PC-9 (cell line): ENCODE measurements at regions not wholly inside any gene's neighbourhood (a gene's known extent, or its start where the extent isn't known, plus 50 kb on each side); places are given as distances from the start of the nearest gene placed in this dataset.
A peak's percentile ranks its signal among the peaks of the same experiment; 100 is the strongest.
"Not testable (repeated sequence)": the region's sequence is repeated elsewhere in the genome, so short reads cannot be mapped to it uniquely, and the experiment has no call there.

Experiments used
- BruUV-seq: library from RNA; stranded (reverse); fragments of 400-500 nt; replicated peaks from 2 replicates; lab custom pipeline; 2021; lab: Mats Ljungman, UMichigan
- CTCF ChIA-PET: fragments of 300-600 bp; sonication (Branson Sonifier 250); formaldehyde crosslinking; loops from one replicate; lab custom pipeline; 2022; ENCODE audit warnings: antibody characterized with exemption; lab: Charles Lee
- POLR2A ChIA-PET: fragments of 300-600 bp; sonication (Branson Sonifier 250); formaldehyde crosslinking; loops from one replicate; lab custom pipeline; 2022; ENCODE audit warnings: antibody characterized with exemption; ENCODE audit not compliant: unreplicated experiment; lab: Charles Lee
- DNase-seq, 2 experiments: peaks; one replicate each; pipeline versions ENCODE4 v3.0.0 to v3.0.0-alpha.2; 2015 to 2022; ENCODE audit warnings: mixed read lengths in 1 of 2
- H2AFZ ChIP-seq: fragments of 200-600 bp; sonication (generic); 2 replicates; pipeline ENCODE4 v1.8.1; 2017; ENCODE audit warnings: antibody characterized with exemption
- H3F3A ChIP-seq: fragments of 200-600 bp; sonication (generic); 2 replicates; pipeline ENCODE4 v1.8.1; 2017; ENCODE audit warnings: antibody characterized with exemption, mild to moderate bottlenecking, low read depth; ENCODE audit not compliant: insufficient read depth
- H3K27ac ChIP-seq: fragments of 200-600 bp; sonication (generic); 2 replicates; pipeline ENCODE4 v1.6.1; 2016; ENCODE audit warnings: mixed run types
- H3K27me3 ChIP-seq: fragments of 200-600 bp; sonication (generic); 2 replicates; pipeline ENCODE4 v1.6.1; 2016; ENCODE audit warnings: low read depth, mixed run types; ENCODE audit not compliant: insufficient read depth
- H3K36me3 ChIP-seq: fragments of 200-600 bp; sonication (generic); 2 replicates; pipeline ENCODE4 v1.6.1; 2016; ENCODE audit warnings: low read depth, mixed run types
- H3K4me1 ChIP-seq: fragments of 200-600 bp; sonication (generic); replicated peaks from 2 replicates; pipeline ENCODE4 v1.6.1; 2016; ENCODE audit warnings: mixed run types; ENCODE audit not compliant: insufficient read depth
- H3K4me2 ChIP-seq: fragments of 200-600 bp; sonication (generic); 2 replicates; pipeline ENCODE4 v1.6.1; 2017; ENCODE audit warnings: mixed run types
- H3K4me3 ChIP-seq: fragments of 200-600 bp; sonication (generic); 2 replicates; pipeline ENCODE4 v1.6.1; 2016; ENCODE audit warnings: mixed run types
- H3K79me2 ChIP-seq: fragments of 200-600 bp; sonication (generic); 2 replicates; pipeline ENCODE4 v1.6.1; 2017; ENCODE audit warnings: low read depth, mixed run types
- H3K9me2 ChIP-seq: fragments of 200-600 bp; sonication (generic); 2 replicates; pipeline ENCODE4 v1.8.1; 2017; ENCODE audit warnings: mild to moderate bottlenecking; ENCODE audit not compliant: insufficient read depth
- H3K9me3 ChIP-seq: fragments of 200-600 bp; sonication (generic); 2 replicates; pipeline ENCODE4 v1.8.1; 2016; ENCODE audit warnings: low read depth; ENCODE audit not compliant: insufficient read depth
- H4K20me1 ChIP-seq: fragments of 200-600 bp; sonication (generic); 2 replicates; pipeline ENCODE4 v1.8.1; 2017; ENCODE audit not compliant: insufficient read depth
- intact Hi-C: fragments of 100-400 bp; cut with micrococcal nuclease; formaldehyde crosslinking; loops from one replicate; pipeline ENCODE4 v1.10.0; 2022; ENCODE audit not compliant: unreplicated experiment

DNA sequence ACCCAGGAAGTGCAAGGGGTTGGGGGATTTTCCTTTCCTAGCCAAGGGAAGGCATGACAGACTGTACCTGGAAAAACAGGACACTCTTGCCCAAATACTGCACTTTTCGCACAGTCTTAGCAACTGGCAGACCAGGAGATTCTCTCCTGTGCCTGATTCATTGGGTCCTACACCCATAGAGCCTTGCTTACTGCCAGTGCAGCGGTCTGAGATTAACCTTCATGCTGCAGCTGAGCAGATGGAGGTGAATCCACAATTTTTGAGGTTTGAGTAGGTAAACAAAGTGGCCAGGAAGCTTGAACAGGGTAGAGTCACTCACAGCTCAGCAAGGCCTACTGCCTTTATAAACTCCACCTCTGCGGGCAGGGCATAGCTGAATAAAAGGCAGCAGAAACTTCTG, 1497.6 kb downstream of the FOXD4L5 start:
- H3K27ac ChIP-seq, H3K36me3 ChIP-seq, H3K9me2 ChIP-seq, H3F3A ChIP-seq, CTCF ChIA-PET, H3K79me2 ChIP-seq, H3K4me2 ChIP-seq, DNase-seq, intact Hi-C loops, H4K20me1 ChIP-seq, POLR2A ChIA-PET, H3K9me3 ChIP-seq, H2AFZ ChIP-seq, H3K4me3 ChIP-seq, H3K4me1 ChIP-seq, BruUV-seq: not testable (repeated sequence)
- peaks cover 13% of the 10 kb centered on the region for H3K27me3 ChIP-seq

- H3K36me3 ChIP-seq, intact Hi-C loops, H3K9me2 ChIP-seq, H3K27ac ChIP-seq, H3F3A ChIP-seq, BruUV-seq, H3K9me3 ChIP-seq, H3K79me2 ChIP-seq, H4K20me1 ChIP-seq, H3K4me2 ChIP-seq, H2AFZ ChIP-seq, POLR2A ChIA-PET, CTCF ChIA-PET, H3K4me1 ChIP-seq, H3K4me3 ChIP-seq, DNase-seq: not testable (repeated sequence)
- H3K27me3 ChIP-seq = peaks cover 16% of the 10 kb centered on the region
These were observed 1500.0 kb downstream of the FOXD4L5 start for GRCh38 chr9:63785059-63785458.

DNA sequence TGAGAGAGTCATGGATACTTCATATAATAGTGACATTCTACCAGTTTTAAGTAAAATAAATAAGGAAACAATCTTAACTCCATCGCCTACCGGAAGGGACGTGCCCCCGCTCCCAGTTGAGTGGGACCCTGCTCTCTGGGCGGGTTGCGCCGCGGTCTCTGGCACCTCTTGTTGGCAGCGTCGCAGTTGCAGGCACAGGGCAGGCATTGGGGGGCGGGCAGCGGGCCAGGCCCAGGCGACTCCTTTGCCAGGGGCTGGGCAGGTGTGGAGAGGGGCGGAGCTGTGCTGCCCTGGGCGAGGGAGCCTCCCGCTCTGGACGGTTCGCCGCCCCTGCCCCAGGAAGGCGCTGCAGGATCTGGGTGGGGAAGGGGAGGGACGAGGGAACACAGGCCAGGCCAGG, 1500.6 kb downstream of the FOXD4L5 start:
- H4K20me1 ChIP-seq, H3F3A ChIP-seq, H3K27ac ChIP-seq, intact Hi-C loops, H2AFZ ChIP-seq, POLR2A ChIA-PET, H3K36me3 ChIP-seq, H3K4me1 ChIP-seq, H3K4me3 ChIP-seq, H3K4me2 ChIP-seq, DNase-seq, H3K79me2 ChIP-seq, H3K9me3 ChIP-seq, CTCF ChIA-PET, BruUV-seq, H3K9me2 ChIP-seq: not testable (repeated sequence)
- peaks cover 16% of the 10 kb centered on the region for H3K27me3 ChIP-seq

DNA sequence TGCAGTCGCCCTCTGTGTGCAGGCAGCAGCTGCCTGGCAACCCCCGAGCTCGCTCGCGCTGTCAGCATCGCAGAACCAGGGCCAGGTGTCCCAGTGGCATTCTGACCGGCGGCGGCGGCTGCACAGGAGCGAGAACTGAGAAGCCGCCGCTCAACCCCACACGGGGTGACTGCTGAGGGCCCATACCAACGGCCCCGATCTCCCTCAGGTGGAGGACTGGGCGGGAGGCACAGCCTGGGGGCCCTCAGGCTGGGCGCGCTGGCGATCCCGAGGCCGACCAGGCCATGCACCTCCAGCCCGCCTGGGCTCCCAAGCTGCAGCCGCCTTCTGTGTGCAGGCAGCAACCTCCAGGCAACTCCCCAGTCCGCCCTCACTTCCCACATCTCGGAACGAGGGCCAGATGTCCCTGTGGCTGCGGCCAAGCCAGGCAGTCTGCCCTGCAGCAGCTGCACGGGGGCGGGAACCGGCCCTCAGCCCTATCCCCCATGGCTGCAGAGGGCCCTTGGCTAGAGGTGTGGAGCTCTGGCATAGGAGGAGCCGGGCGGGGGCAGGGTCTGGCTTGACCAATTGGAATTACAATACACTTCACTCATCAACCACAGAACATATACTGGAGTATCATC, 1503.1 kb downstream of the FOXD4L5 start:
- H3K36me3 ChIP-seq, CTCF ChIA-PET: not testable (repeated sequence)

GRCh38 chr9:63781390-63781789, 1503.6 kb downstream of the FOXD4L5 start:
- H3K36me3 ChIP-seq, H3K4me1 ChIP-seq, CTCF ChIA-PET, H3K4me2 ChIP-seq, H3K79me2 ChIP-seq, H2AFZ ChIP-seq, H3K4me3 ChIP-seq, POLR2A ChIA-PET, BruUV-seq, intact Hi-C loops, H4K20me1 ChIP-seq, H3K27ac ChIP-seq, H3K9me2 ChIP-seq, H3K9me3 ChIP-seq, H3F3A ChIP-seq: not testable (repeated sequence)
- peak in 1 of 2 experiments; percentile 4 for DNase-seq
- H3K27me3 ChIP-seq = peaks cover 12% of the 10 kb centered on the region

More for the DNA sequence above, 1503.1 kb downstream of the FOXD4L5 start:
- H3K4me1 ChIP-seq, H3K4me2 ChIP-seq, POLR2A ChIA-PET, H3K9me2 ChIP-seq, H3F3A ChIP-seq, H3K27ac ChIP-seq, DNase-seq, H3K79me2 ChIP-seq, BruUV-seq, H3K9me3 ChIP-seq, H4K20me1 ChIP-seq, H2AFZ ChIP-seq, intact Hi-C loops, H3K4me3 ChIP-seq: not testable (repeated sequence)
- peaks cover 12% of the 10 kb centered on the region for H3K27me3 ChIP-seq

DNA sequence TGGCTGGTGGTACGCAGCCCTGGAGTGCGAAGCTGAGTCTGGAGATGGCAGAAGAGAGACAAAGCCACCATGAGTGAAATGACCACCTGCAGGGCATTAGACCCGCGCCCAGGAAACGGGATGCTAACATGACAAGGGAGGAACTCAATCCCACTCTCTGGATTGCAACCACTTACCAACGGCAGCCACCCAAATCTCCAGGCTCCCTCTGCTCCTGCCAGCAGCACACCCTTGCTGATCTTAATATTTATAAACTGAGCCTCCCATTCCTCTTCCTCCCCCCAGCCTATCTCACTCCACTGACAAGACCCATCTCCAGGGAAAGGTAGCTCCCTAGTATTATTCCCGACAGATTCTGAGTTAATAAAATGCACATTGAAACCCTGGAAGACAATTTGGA, 1508.8 kb downstream of the FOXD4L5 start:
- H3K79me2 ChIP-seq, H3K36me3 ChIP-seq, H3F3A ChIP-seq, H3K9me2 ChIP-seq, H4K20me1 ChIP-seq, H3K4me3 ChIP-seq, H3K9me3 ChIP-seq, H3K4me1 ChIP-seq, DNase-seq, H3K27ac ChIP-seq, POLR2A ChIA-PET, H2AFZ ChIP-seq, H3K4me2 ChIP-seq, H3K27me3 ChIP-seq, intact Hi-C loops, BruUV-seq, CTCF ChIA-PET: not testable (repeated sequence)

DNA sequence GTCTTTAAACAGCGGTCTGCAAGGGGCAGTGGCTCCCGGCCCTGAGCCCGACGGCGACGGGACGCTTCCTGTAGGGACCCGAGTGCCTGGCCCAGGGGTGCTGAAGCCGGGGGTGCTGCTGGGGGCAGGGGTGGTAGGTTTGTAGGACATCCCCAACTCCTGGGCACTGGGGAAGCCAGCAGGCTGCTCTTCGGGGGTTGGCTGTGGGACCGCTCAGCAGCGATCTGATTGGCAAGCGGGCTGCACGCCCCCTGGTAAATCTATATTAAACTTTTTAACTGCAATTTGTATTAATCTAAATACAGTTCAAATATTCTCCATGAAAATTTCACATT, 1510.0 kb downstream of the FOXD4L5 start:
- H3K9me3 ChIP-seq, H3K27me3 ChIP-seq, H3K4me1 ChIP-seq, CTCF ChIA-PET, H3K4me3 ChIP-seq, H3K27ac ChIP-seq, DNase-seq, H3F3A ChIP-seq, H3K79me2 ChIP-seq, POLR2A ChIA-PET, H2AFZ ChIP-seq, H3K36me3 ChIP-seq, intact Hi-C loops, H4K20me1 ChIP-seq, H3K9me2 ChIP-seq, H3K4me2 ChIP-seq, BruUV-seq: not testable (repeated sequence)
